B cell (primary cell): ENCODE measurements at regions not wholly inside any gene's neighbourhood (a gene's known extent, or its start where the extent isn't known, plus 50 kb on each side); places are given as distances from the start of the nearest gene placed in this dataset.

Source experiments
- ATAC-seq: fragments of 200-7000 bp; cut with Tn5 transposase; one replicate; pipeline ENCODE4 v1.10.0; 2021; ENCODE audit warnings: low read depth, mild to moderate bottlenecking, moderate number of reproducible peaks, moderate library complexity
- CTCF ChIA-PET: fragments of 350-600 bp; sonication (Branson Sonifier 250); formaldehyde crosslinking; loops from one replicate; lab custom pipeline; 2021; ENCODE audit warnings: antibody characterized with exemption, inconsistent platforms; lab: Charles Lee
- POLR2A ChIA-PET: fragments of 350-600 bp; sonication (Branson Sonifier 250); formaldehyde crosslinking; loops from one replicate; lab custom pipeline; 2021; ENCODE audit warnings: antibody characterized with exemption; lab: Charles Lee
- DNase-seq: peaks from one replicate; pipeline ENCODE4 v3.0.0; 2013
- H2AFZ ChIP-seq: 2 replicates; pipeline ENCODE4 v1.6.1; 2012; ENCODE audit warnings: mild to moderate bottlenecking, low read depth, low read length; ENCODE audit not compliant: insufficient read depth, poor library complexity, severe bottlenecking
- H3K27ac ChIP-seq, 2 donors: 1 replicate in 1 of 2; 2 replicates in 1 of 2; pipeline ENCODE4 v1.5.1; 2012 to 2013; ENCODE audit warnings: low read length in 2 of 2, mild to moderate bottlenecking in 2 of 2, moderate library complexity in 1 of 2
- H3K27me3 ChIP-seq, 4 experiments: fragments of 200-600 bp in 1 of 4; sonication (generic) in 1 of 4; replicated peaks in 1 of 4; 1 replicate in 2 of 4; 2 replicates in 2 of 4; pipeline versions ENCODE4 v1.6.1 to v1.7.0; 2013 to 2016; ENCODE audit warnings: low read length in 3 of 4, mild to moderate bottlenecking in 2 of 4, mixed read lengths in 1 of 4, moderate library complexity in 1 of 4; ENCODE audit not compliant: insufficient read depth in 4 of 4, control insufficient read depth in 3 of 4; ENCODE audit errors: control extremely low read depth in 1 of 4
- H3K36me3 ChIP-seq, 2 experiments: replicated peaks in 1 of 2; 1 replicate in 1 of 2; 2 replicates in 1 of 2; pipeline versions ENCODE4 v1.6.1 to v1.7.1; 2013; ENCODE audit warnings: low read length in 1 of 2; ENCODE audit not compliant: insufficient read depth in 2 of 2, control insufficient read depth in 1 of 2; ENCODE audit errors: control extremely low read depth in 1 of 2, extremely low read depth in 1 of 2
- H3K4me1 ChIP-seq, 2 donors: fragments of 200-600 bp in 1 of 2; sonication (generic) in 1 of 2; 1 replicate in 1 of 2; 2 replicates in 1 of 2; pipeline versions ENCODE4 v1.5.1 to v1.6.1; 2013 to 2017; ENCODE audit warnings: low read length in 2 of 2; ENCODE audit not compliant: control insufficient read depth in 2 of 2, insufficient read depth in 2 of 2
- H3K4me2 ChIP-seq: replicated peaks from 2 replicates; pipeline ENCODE3; 2012; ENCODE audit warnings: mild to moderate bottlenecking, low read depth, low read length; ENCODE audit not compliant: poor library complexity, severe bottlenecking
- H3K4me3 ChIP-seq, 5 experiments: fragments of 200-600 bp in 1 of 5; sonication (generic) in 1 of 5; 1 replicate in 3 of 5; 2 replicates in 2 of 5; pipeline versions ENCODE4 v1.5.1 to v1.7.0; 2011 to 2016; ENCODE audit warnings: low read length in 4 of 5, mild to moderate bottlenecking in 4 of 5, low read depth in 2 of 5, control low read depth in 1 of 5, moderate library complexity in 1 of 5; ENCODE audit not compliant: insufficient read depth in 1 of 5; ENCODE audit errors: control extremely low read depth in 1 of 5, extremely low read depth in 1 of 5
- H3K79me2 ChIP-seq: fragments of 200-600 bp; sonication (generic); one replicate; pipeline ENCODE4 v1.6.0; 2016; ENCODE audit warnings: low read length; ENCODE audit not compliant: control insufficient read depth, insufficient read depth
- H3K9ac ChIP-seq: fragments of 200-600 bp; sonication (generic); 2 replicates; pipeline ENCODE4 v1.6.1; 2017; ENCODE audit warnings: mild to moderate bottlenecking, low read length, moderate library complexity
- H3K9me3 ChIP-seq, 3 donors: one replicate each; pipeline versions ENCODE4 v1.6.1 to v1.7.1; 2013; ENCODE audit warnings: low read length in 2 of 3; ENCODE audit not compliant: control insufficient read depth in 2 of 3, insufficient read depth in 1 of 3; ENCODE audit errors: control extremely low read depth in 1 of 3
- H4K20me1 ChIP-seq: 2 replicates; pipeline ENCODE4 v1.6.0; 2012; ENCODE audit warnings: mild to moderate bottlenecking, low read length; ENCODE audit not compliant: insufficient read depth, control insufficient read depth, poor library complexity, severe bottlenecking
- H3K27ac Mint-ChIP-seq: one replicate; pipeline ENCODE4 v1.8.0; 2021; ENCODE audit warnings: mixed read lengths
- H3K27me3 Mint-ChIP-seq: one replicate; pipeline ENCODE4 v1.8.0; 2021; ENCODE audit warnings: mixed read lengths
- H3K4me1 Mint-ChIP-seq: one replicate; pipeline ENCODE4 v1.8.0; 2021; ENCODE audit warnings: mixed read lengths
- H3K4me3 Mint-ChIP-seq: one replicate; pipeline ENCODE4 v1.8.0; 2021; ENCODE audit warnings: mixed read lengths
- H3K9me3 Mint-ChIP-seq: one replicate; pipeline ENCODE4 v1.8.0; 2022; ENCODE audit warnings: mixed read lengths; ENCODE audit not compliant: insufficient read depth
- CTCF ChIP-seq: fragments of 200-600 bp; IDR thresholded peaks from one replicate; pipeline ENCODE4 v1.8.0; 2022; ENCODE audit warnings: antibody characterized with exemption, mild to moderate bottlenecking
- EZH2 ChIP-seq: IDR thresholded peaks from 2 replicates; pipeline ENCODE4 v1.6.1; 2012; ENCODE audit warnings: borderline replicate concordance, low read depth, mild to moderate bottlenecking, moderate library complexity, low read length; ENCODE audit not compliant: insufficient read depth, poor library complexity, severe bottlenecking
- WGBS: methylation state at CpG from one replicate; pipeline ENCODE4 v1.1.5; 2013; ENCODE audit warnings: missing lambda C conversion rate; ENCODE audit not compliant: insufficient coverage; 5-methylcytosine and 5-hydroxymethylcytosine counted together
- intact Hi-C: fragments of 100-400 bp; cut with micrococcal nuclease; formaldehyde crosslinking; loops from one replicate; pipeline ENCODE4 v1.10.0; 2022

GRCh38 chr18:55735969-55736368 lies 148.0 kb upstream of the TCF4 start:
- Mint-ChIP-seq H3K4me1 (no peaks in the 10 kb centered on the region), H3K4me3 (no peak overlapping the region), H3K9me3 (no peaks in the 10 kb centered on the region), H3K27me3 (no peaks in the 10 kb centered on the region), H3K27ac (no peak overlapping the region)
- WGBS = 100% methylated on average over 1 of the region's 3 CpGs
- CTCF ChIA-PET = interaction anchor here (1.2 kb wide), 1 partner anchor 315 kb away, joined by 3 read pairs; no protein-coding TSS in a partner anchor
- Histone ChIP-seq H4K20me1 (no peaks in the 10 kb centered on the region), H3K27ac (no peak overlapping the region), H3K79me2 (no peaks in the 10 kb centered on the region), H3K4me2 (no peak overlapping the region), H3K27me3 (no peaks in the 10 kb centered on the region), H2AFZ (no peak overlapping the region), H3K4me1 (no peaks in the 10 kb centered on the region), H3K36me3 (no peaks in the 10 kb centered on the region), H3K9me3 (no peaks in the 10 kb centered on the region), H3K4me3 (no peak overlapping the region), H3K9ac (no peak overlapping the region)
- intact Hi-C loops = no loop called here
- TF ChIP-seq CTCF (no peak), EZH2 (no peak)
- ATAC-seq (no peak), DNase-seq (no peak)
- POLR2A ChIA-PET = no interaction called here

- no peak overlapping the region for H3K9ac ChIP-seq
- TF ChIP-seq CTCF (no peak), EZH2 (no peak)
- no peak overlapping the region for H3K27ac ChIP-seq
- POLR2A ChIA-PET = no interaction called here
- Mint-ChIP-seq H3K9me3 (no peaks in the 10 kb centered on the region), H3K4me1 (no peaks in the 10 kb centered on the region), H3K27me3 (no peaks in the 10 kb centered on the region), H3K27ac (no peak overlapping the region), H3K4me3 (no peak overlapping the region)
- no peaks in the 10 kb centered on the region for H3K9me3 ChIP-seq
- CTCF ChIA-PET = no interaction called here
- H3K79me2 ChIP-seq = no peaks in the 10 kb centered on the region
- intact Hi-C loops = no loop called here
- H3K4me2 ChIP-seq = no peak overlapping the region
- ATAC-seq = no peak
- no peaks in the 10 kb centered on the region for H3K4me1 ChIP-seq
- no peaks in the 10 kb centered on the region for H4K20me1 ChIP-seq
- H2AFZ ChIP-seq = peak overlapping the region; percentile 20
- WGBS = 94% methylated on average over 2 of the region's 3 CpGs
- no peak for DNase-seq
- no peaks in the 10 kb centered on the region for H3K27me3 ChIP-seq
- H3K36me3 ChIP-seq = no peaks in the 10 kb centered on the region
- H3K4me3 ChIP-seq = no peak overlapping the region
These were observed 147.3 kb upstream of the TCF4 start for GRCh38 chr18:55735199-55735855.
